ENCODE measurements at regions not wholly inside any gene's neighbourhood (a gene's known extent, or its start where the extent isn't known, plus 50 kb on each side); places are given as distances from the start of the nearest gene placed in this dataset.

DNA sequence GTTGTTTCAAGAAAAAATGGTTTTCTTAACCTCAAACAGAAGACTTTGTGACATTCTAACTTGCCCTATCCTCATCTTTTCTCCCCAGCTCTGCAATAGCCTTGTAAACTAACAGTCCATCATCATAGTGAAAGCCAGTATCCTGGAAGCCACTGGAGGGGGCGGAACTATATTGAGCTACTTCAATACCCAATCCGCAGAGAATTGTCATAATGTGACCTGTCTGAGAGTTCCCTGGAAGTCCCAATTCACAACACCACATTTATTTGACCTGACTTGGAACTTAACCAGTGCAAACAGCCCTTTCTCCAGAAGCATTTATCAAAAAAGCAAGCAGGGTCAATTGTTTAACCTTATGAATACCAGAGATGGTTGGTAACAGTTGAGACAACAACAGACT is 747.6 kb upstream of the GRM7 start:
- TF ChIP-seq CTCF (conservative IDR thresholded peaks at IDR 0.05): no peak
- no peak for TF ChIP-seq ZFX (IDR thresholded peaks at IDR 0.05)
